Psoas muscle (tissue), 7 donors: ENCODE measurements at regions not wholly inside any gene's neighbourhood (a gene's known extent, or its start where the extent isn't known, plus 50 kb on each side); places are given as distances from the start of the nearest gene placed in this dataset.

Experiments
- ATAC-seq, 4 donors: fragments of 200-7000 bp; cut with Tn5 transposase; one replicate each; pipeline ENCODE4 v1.9.1; 2020; ENCODE audit warnings: moderate library complexity in 3 of 4, mild to moderate bottlenecking in 2 of 4
- DNase-seq, 2 donors: peaks; one replicate each; pipeline ENCODE4 v3.0.0-alpha.2; 2020
- H3K27ac ChIP-seq: fragments of 200-600 bp; one replicate; pipeline ENCODE4 v1.8.0; 2022
- H3K27me3 ChIP-seq, 3 donors: fragments of 200-600 bp in 1 of 3; one replicate each; pipeline versions ENCODE4 v1.6.1 to v1.8.0; 2013 to 2022; ENCODE audit warnings: low read length in 2 of 3, mild to moderate bottlenecking in 2 of 3, moderate library complexity in 1 of 3; ENCODE audit not compliant: insufficient read depth in 3 of 3
- H3K36me3 ChIP-seq, 2 donors: fragments of 200-600 bp in 1 of 2; one replicate each; pipeline versions ENCODE4 v1.6.1 to v1.8.0; 2013 to 2022; ENCODE audit warnings: low read depth in 1 of 2, mild to moderate bottlenecking in 1 of 2, moderate library complexity in 1 of 2; ENCODE audit not compliant: insufficient read depth in 1 of 2
- H3K4me1 ChIP-seq: fragments of 200-600 bp; one replicate; pipeline ENCODE4 v1.8.0; 2022
- H3K4me3 ChIP-seq: fragments of 200-600 bp; one replicate; pipeline ENCODE4 v1.8.0; 2022; ENCODE audit warnings: mild to moderate bottlenecking
- H3K9me3 ChIP-seq: fragments of 200-600 bp; one replicate; pipeline ENCODE4 v1.8.0; 2022
- WGBS, 3 donors: extraction: QIAGEN DNeasy Blood & Tissue Kit; methylation state at CpG; one replicate each; pipeline versions ENCODE4 v1.1.6 to v1.1.7; 2013; 5-methylcytosine and 5-hydroxymethylcytosine counted together
- intact Hi-C, 2 donors: fragments of 100-400 bp; cut with DNase I; formaldehyde crosslinking; loops; one replicate each; pipeline versions ENCODE4 v1.11.0 to v1.14.2; 2022
- TF ChIP-seq, protein P1 (sequence below): fragments of 200-600 bp; IDR thresholded peaks from one replicate; pipeline ENCODE4 v1.8.0; 2022; ENCODE audit warnings: antibody characterized with exemption
- donor health status: healthy with polysubstance abuse.
- donor health status: DM: no; HTN: no; CAD: no; lungs with moderate emphysema.
- donor health status: Bipolar disorder and iron deficiency.
- donor health status: healthy.
- donor health status: DM: yes; HTN: yes; CAD: no.
- donor health status: DM: no; HTN: no; CAD: no.
- donor health status: DM: yes; HTN: yes; CAD: no.

DNA sequence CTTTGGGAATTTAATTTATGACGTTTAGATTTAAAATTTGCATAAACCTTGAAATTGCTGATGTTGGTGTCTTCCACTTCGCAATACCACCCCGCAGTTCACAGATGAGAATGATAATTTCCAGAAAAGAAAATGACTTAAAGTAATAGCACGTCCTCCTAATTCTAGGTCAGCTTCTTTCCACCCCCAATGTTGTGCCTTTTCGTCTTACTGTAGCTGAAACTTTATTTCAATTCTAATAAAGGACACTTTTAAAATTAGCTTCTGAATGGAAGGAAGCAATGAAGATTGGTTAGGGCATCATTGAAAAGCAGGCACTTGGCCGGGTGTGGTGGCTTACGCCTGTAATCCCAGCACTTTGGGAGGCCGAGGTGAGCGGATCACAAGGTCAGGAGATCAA is 107.4 kb downstream of the MYCN start:
- Histone ChIP-seq H3K36me3 (no peaks in the 10 kb centered on the region), H3K27ac (no peak overlapping the region), H3K27me3 (peaks cover 0 to 1% (median 0%) of the 10 kb centered on the region in 3 donors), H3K4me1 (no peaks in the 10 kb centered on the region), H3K9me3 (no peaks in the 10 kb centered on the region), H3K4me3 (no peak overlapping the region)
- 94 to 95% (median 94%) methylated on average over 9 of the region's 9 CpGs for WGBS, 3 donors
- intact Hi-C loops, result no loop called here
- ATAC-seq (no peak), DNase-seq (no peak)
- TF ChIP-seq, protein P1, sequence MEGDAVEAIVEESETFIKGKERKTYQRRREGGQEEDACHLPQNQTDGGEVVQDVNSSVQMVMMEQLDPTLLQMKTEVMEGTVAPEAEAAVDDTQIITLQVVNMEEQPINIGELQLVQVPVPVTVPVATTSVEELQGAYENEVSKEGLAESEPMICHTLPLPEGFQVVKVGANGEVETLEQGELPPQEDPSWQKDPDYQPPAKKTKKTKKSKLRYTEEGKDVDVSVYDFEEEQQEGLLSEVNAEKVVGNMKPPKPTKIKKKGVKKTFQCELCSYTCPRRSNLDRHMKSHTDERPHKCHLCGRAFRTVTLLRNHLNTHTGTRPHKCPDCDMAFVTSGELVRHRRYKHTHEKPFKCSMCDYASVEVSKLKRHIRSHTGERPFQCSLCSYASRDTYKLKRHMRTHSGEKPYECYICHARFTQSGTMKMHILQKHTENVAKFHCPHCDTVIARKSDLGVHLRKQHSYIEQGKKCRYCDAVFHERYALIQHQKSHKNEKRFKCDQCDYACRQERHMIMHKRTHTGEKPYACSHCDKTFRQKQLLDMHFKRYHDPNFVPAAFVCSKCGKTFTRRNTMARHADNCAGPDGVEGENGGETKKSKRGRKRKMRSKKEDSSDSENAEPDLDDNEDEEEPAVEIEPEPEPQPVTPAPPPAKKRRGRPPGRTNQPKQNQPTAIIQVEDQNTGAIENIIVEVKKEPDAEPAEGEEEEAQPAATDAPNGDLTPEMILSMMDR, result no peak

GRCh38 chr2:16046649-16047048 is 106.3 kb downstream of the MYCN start:
- ATAC-seq, result no peak
- H3K9me3 ChIP-seq, result no peaks in the 10 kb centered on the region
- H3K4me1 ChIP-seq, result no peaks in the 10 kb centered on the region
- TF ChIP-seq, protein P1, result no peak
- WGBS, 3 donors, result 97 to 98% (median 97%) methylated on average over 2 of the region's 2 CpGs
- no peaks in the 10 kb centered on the region for H3K36me3 ChIP-seq
- intact Hi-C loops, result no loop called here
- no peak overlapping the region for H3K4me3 ChIP-seq
- peaks cover 0 to 8% (median 5%) of the 10 kb centered on the region in 3 donors for H3K27me3 ChIP-seq
- DNase-seq, result no peak
- H3K27ac ChIP-seq, result no peak overlapping the region

DNA sequence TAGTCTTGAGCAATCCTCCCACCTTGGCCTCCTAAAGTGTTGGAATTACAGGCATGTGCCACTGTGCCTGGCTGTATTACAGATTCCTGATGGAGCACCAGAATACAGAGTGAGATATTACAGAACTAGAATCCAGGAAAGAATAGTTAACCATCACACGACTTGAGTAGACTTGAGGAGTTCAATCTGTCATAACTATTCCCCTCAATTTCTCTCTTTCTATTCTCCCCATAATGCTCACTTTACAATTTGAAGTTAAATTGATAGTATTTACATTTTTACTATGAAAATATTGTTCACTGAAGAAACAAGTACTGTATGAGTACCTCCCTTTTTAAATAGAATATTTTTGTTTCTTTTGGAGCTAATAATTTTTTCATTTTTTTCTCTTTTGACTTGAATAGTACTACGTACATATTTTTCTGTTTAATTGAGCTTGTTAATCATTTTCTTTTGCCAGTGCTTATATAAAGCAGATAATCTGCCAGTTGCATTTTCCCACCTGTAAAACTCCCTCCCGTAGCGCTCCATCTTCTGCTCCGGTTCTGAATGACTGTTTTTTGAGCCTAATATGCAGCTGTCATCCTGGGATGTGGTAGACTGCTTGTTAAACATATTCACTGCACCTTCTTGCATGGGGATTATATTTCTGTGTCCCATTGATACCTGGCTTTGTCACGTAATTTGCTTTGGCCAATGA is 105.5 kb downstream of the MYCN start:
- no peaks in the 10 kb centered on the region for H3K36me3 ChIP-seq
- DNase-seq (no peak), ATAC-seq (no peak)
- no peak overlapping the region for H3K4me3 ChIP-seq
- WGBS, 3 donors, result 81 to 89% (median 86%) methylated on average over 6 of the region's 6 CpGs
- no peaks in the 10 kb centered on the region for H3K9me3 ChIP-seq
- no peaks in the 10 kb centered on the region for H3K4me1 ChIP-seq
- H3K27me3 ChIP-seq, result peaks cover 0 to 17% (median 5%) of the 10 kb centered on the region in 3 donors
- intact Hi-C loops, result no loop called here
- TF ChIP-seq, protein P1, result no peak
- H3K27ac ChIP-seq, result no peak overlapping the region

DNA sequence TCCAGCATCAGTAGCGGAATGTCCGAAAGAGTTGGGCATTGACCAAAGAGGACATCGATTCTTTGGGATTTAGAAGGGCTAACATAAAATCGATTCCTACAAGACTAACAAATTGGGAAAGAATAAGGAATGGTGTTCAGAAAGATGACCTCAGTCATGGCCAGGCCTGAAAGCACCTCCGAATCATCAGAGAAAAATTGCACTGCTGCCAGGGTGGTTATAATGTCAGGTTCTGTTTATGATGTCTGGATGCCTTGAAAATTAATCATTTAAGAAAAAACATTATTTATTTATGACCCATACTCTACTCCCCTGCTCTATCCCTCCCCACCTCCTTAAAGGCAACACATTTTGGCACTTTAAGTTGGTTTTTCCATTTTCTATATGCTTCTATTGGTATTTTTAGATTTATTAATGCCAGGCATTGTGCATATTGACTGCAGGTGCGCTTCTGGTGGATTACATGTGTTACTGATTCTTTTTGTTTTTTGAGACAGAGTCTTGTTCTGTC is 104.7 kb downstream of the MYCN start:
- ATAC-seq (no peak), DNase-seq (no peak)
- no peaks in the 10 kb centered on the region for H3K4me1 ChIP-seq
- H3K27me3 ChIP-seq, result peaks cover 0 to 21% (median 5%) of the 10 kb centered on the region in 3 donors
- TF ChIP-seq, protein P1, result no peak
- WGBS, 3 donors, result 92 to 94% (median 94%) methylated on average over 6 of the region's 6 CpGs
- no peaks in the 10 kb centered on the region for H3K36me3 ChIP-seq
- H3K27ac ChIP-seq, result no peak overlapping the region
- intact Hi-C loops, result no loop called here
- no peak overlapping the region for H3K4me3 ChIP-seq
- H3K9me3 ChIP-seq, result no peaks in the 10 kb centered on the region
